K562 (cell line): ENCODE measurements at regions not wholly inside any gene's neighbourhood (a gene's known extent, or its start where the extent isn't known, plus 50 kb on each side); places are given as distances from the start of the nearest gene placed in this dataset.

Source experiments
- ATAC-seq: fragments of 200-7000 bp; cut with Tn5 transposase; 3 replicates; pipeline ENCODE4 v1.9.1; 2020; ENCODE audit warnings: moderate library complexity
- BruUV-seq: library from RNA; stranded (reverse); fragments of 400-500 nt; replicated peaks from 2 replicates; lab custom pipeline; 2021; lab: Mats Ljungman, UMichigan
- CTCF ChIA-PET: fragments of 300-600 bp; formaldehyde crosslinking; extraction: SDS; loops from one replicate; lab custom pipeline; 2021; ENCODE audit warnings: low intra/inter-chr PET ratio; lab: Yijun Ruan, JAX
- POLR2A ChIA-PET: fragments of 300-600, 350-650 bp; sonication (Branson Sonifier 250); formaldehyde crosslinking; extraction: SDS; loops from one replicate; lab custom pipeline; 2021; ENCODE audit warnings: antibody characterized with exemption, inconsistent platforms; lab: Yijun Ruan, JAX
- DNase-seq, 4 experiments: peaks; one replicate each; pipeline versions ENCODE4 v3.0.0 to v3.0.0-alpha.2; 2011 to 2018; ENCODE audit warnings: low spot score in 3 of 4, mixed read lengths in 3 of 4; ENCODE audit errors: extremely low read depth in 1 of 4
- FAIRE-seq: peaks from 2 replicates; lab custom pipeline; 2011; peaks lifted over from hg19 to GRCh38; lab: Jason Lieb, UNC
- H2AFZ ChIP-seq: 2 replicates; pipeline ENCODE4 v1.6.0; 2011; ENCODE audit warnings: low read depth, low read length, control low read depth, inconsistent platforms
- H3K27ac ChIP-seq: fragments of 200-600 bp; 3 replicates; pipeline ENCODE4 v1.8.0; 2011; ENCODE audit warnings: low read depth, mild to moderate bottlenecking, control low read depth, inconsistent platforms, low read length, moderate library complexity, mixed read lengths; ENCODE audit errors: extremely low read depth
- H3K27me3 ChIP-seq, 2 experiments: fragments of 300-600 bp in 1 of 2; 2 replicates in 1 of 2; 3 replicates in 1 of 2; pipeline versions ENCODE4 v1.6.0 to v1.8.0; 2011; ENCODE audit warnings: inconsistent platforms in 2 of 2, low read length in 2 of 2, mild to moderate bottlenecking in 1 of 2, mixed read lengths in 1 of 2, moderate library complexity in 1 of 2; ENCODE audit not compliant: control insufficient read depth in 2 of 2, insufficient read depth in 2 of 2
- H3K36me3 ChIP-seq: fragments of 300-600 bp; 3 replicates; pipeline ENCODE4 v1.8.0; 2011; ENCODE audit warnings: mild to moderate bottlenecking, low read length, inconsistent platforms; ENCODE audit not compliant: control insufficient read depth, insufficient read depth
- H3K4me1 ChIP-seq, 2 experiments: fragments of 200-600 bp in 1 of 2; replicated peaks in 1 of 2; 2 replicates in 1 of 2; 3 replicates in 1 of 2; pipeline versions ENCODE4 v1.5.1 to v1.8.0; 2011; ENCODE audit warnings: inconsistent platforms in 2 of 2, low read length in 2 of 2, mild to moderate bottlenecking in 1 of 2, mixed read lengths in 1 of 2, moderate library complexity in 1 of 2; ENCODE audit not compliant: control insufficient read depth in 2 of 2, insufficient read depth in 2 of 2
- H3K4me2 ChIP-seq: 2 replicates; pipeline ENCODE4 v1.6.1; 2011; ENCODE audit warnings: low read length, control low read depth, inconsistent platforms, mixed read lengths; ENCODE audit not compliant: insufficient read depth
- H3K4me3 ChIP-seq: fragments of 200-600 bp; sonication (generic), shearing (Covaris generic); 2 replicates; pipeline ENCODE4 v1.5.1; 2016; ENCODE audit warnings: control low read depth, inconsistent platforms
- H3K79me2 ChIP-seq: fragments of 200-600 bp; 3 replicates; pipeline ENCODE4 v1.8.0; 2011; ENCODE audit warnings: low read length, inconsistent platforms; ENCODE audit not compliant: control insufficient read depth, insufficient read depth
- H3K9ac ChIP-seq, 2 experiments: 2 replicates each; pipeline versions ENCODE4 v1.6.0 to v1.6.1; 2011; ENCODE audit warnings: low read depth in 2 of 2, low read length in 2 of 2, control low read depth in 1 of 2, inconsistent platforms in 1 of 2, mild to moderate bottlenecking in 1 of 2, mixed read lengths in 1 of 2; ENCODE audit not compliant: insufficient read depth in 1 of 2
- H3K9me1 ChIP-seq: one replicate; pipeline ENCODE4 v1.6.0; 2011; ENCODE audit warnings: inconsistent platforms, mild to moderate bottlenecking, low read length, moderate library complexity; ENCODE audit not compliant: control insufficient read depth, insufficient read depth
- H3K9me3 ChIP-seq: replicated peaks from 2 replicates; pipeline ENCODE4 v1.5.1; 2011; ENCODE audit warnings: low read depth, low read length, inconsistent platforms; ENCODE audit not compliant: control insufficient read depth, insufficient read depth
- H4K20me1 ChIP-seq: replicated peaks from 2 replicates; pipeline ENCODE4 v1.6.1; 2011; ENCODE audit warnings: low read length, inconsistent platforms, mixed read lengths; ENCODE audit not compliant: control insufficient read depth, insufficient read depth
- ETV5 ChIP-seq: sonication (generic); formaldehyde crosslinking; IDR thresholded peaks from 2 replicates; pipeline ENCODE4 v1.4.0; 2020; ENCODE audit warnings: low read depth, mild to moderate bottlenecking, missing genetic modification reagents
- FOSL1 ChIP-seq: fragments of 200-800 bp; sonication (Bioruptor generic); conservative IDR thresholded peaks from 2 replicates; pipeline ENCODE4 v1.6.1; 2016; ENCODE audit warnings: missing genetic modification characterization, missing compliant biosample characterization
- KLF10 ChIP-seq: fragments of 250-450 bp; sonication (Bioruptor Pico); IDR thresholded peaks from 2 replicates; pipeline ENCODE4 v1.6.1; 2021; ENCODE audit warnings: matching md5 sums
- MCM5 ChIP-seq: fragments of 450-650 bp; IDR thresholded peaks from 2 replicates; pipeline ENCODE4 v1.6.1; 2016; ENCODE audit warnings: low read depth
- RNF219 ChIP-seq: fragments of 250-450 bp; sonication (Bioruptor Pico); IDR thresholded peaks from 2 replicates; pipeline ENCODE4 v1.5.0; 2022; ENCODE audit warnings: mild to moderate bottlenecking
- SMC3 ChIP-seq: conservative IDR thresholded peaks from 2 replicates; pipeline ENCODE4 v1.6.1; 2011; ENCODE audit warnings: low read depth, low read length, improper control_type of control experiment; ENCODE audit not compliant: insufficient read depth
- SPI1 ChIP-seq: IDR thresholded peaks from 2 replicates; pipeline ENCODE4 v1.6.1; 2011; ENCODE audit warnings: low read depth, low read length, control low read depth, borderline replicate concordance
- TAF15 ChIP-seq: fragments of 200-400 bp; formaldehyde crosslinking; IDR thresholded peaks from 2 replicates; pipeline ENCODE4 v1.6.1; 2017; ENCODE audit warnings: mild to moderate bottlenecking, low read depth, low read length, moderate library complexity
- TCF7L2 ChIP-seq: fragments of 150-350 bp; IDR thresholded peaks from 2 replicates; pipeline ENCODE4 v1.6.1; 2016; ENCODE audit warnings: low read depth, mild to moderate bottlenecking, low read length, moderate library complexity
- ZBTB5 ChIP-seq: fragments of 450-650 bp; IDR thresholded peaks from 2 replicates; pipeline ENCODE4 v1.6.1; 2017; ENCODE audit warnings: antibody characterized with exemption
- ZNF778 ChIP-seq: fragments of 450-650 bp; formaldehyde crosslinking; IDR thresholded peaks from 2 replicates; pipeline ENCODE4 v1.4.0; 2020; ENCODE audit warnings: mild to moderate bottlenecking, moderate library complexity
- WGBS: fragments of 100-300 bp; shearing (Covaris generic); methylation state at CpG from one replicate; pipeline ENCODE4 v1.1.6; 2016; ENCODE audit warnings: low coverage, mixed read lengths; ENCODE audit not compliant: insufficient coverage; ENCODE audit errors: missing lambda C conversion rate; 5-methylcytosine and 5-hydroxymethylcytosine counted together
- in situ Hi-C: fragments of 300-500 bp; cut with MboI; formaldehyde crosslinking; loops from 4 replicates; pipeline ENCODE4 v1.15.0; 2018; ENCODE audit warnings: inconsistent platforms, mixed read lengths
- intact Hi-C: fragments of 100-400 bp; cut with micrococcal nuclease; formaldehyde crosslinking; loops from 2 replicates; pipeline ENCODE4 v1.14.2; 2022
- TF ChIP-seq, protein P1 (sequence below): sonication (generic); formaldehyde crosslinking; IDR thresholded peaks from 2 replicates; pipeline ENCODE4 v1.8.1; 2022; ENCODE audit warnings: missing genetic modification reagents

DNA sequence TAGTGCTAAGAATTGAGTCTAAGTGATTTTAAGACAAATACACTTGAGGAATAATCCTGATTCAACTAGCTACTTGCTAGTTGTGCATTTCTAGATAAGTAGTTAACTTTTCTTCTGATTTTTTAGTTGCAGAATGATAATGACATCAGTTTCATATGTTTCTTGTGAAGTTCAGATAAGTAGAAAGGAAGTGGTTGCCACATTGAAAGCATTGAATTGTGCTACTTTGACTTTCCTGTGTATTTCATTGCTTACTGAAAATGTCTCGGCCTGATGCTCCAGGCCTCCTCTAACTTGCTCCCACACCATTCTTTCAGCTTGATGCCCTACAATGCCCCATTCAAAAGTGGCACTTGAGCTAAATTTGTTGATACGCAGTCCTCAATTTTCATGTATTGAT is 980.0 kb downstream of the TMTC2 start:
- POLR2A ChIA-PET: no interaction called here
- Histone ChIP-seq H3K79me2 (no peaks in the 10 kb centered on the region), H3K27ac (no peak overlapping the region), H3K27me3 (no peaks in the 10 kb centered on the region), H3K9me1 (no peaks in the 10 kb centered on the region), H2AFZ (no peak overlapping the region), H3K9me3 (no peaks in the 10 kb centered on the region), H3K36me3 (no peaks in the 10 kb centered on the region), H3K9ac (no peak overlapping the region), H4K20me1 (no peaks in the 10 kb centered on the region), H3K4me1 (no peaks in the 10 kb centered on the region), H3K4me3 (no peak overlapping the region), H3K4me2 (no peak overlapping the region)
- ATAC-seq: no peak
- TF ChIP-seq SMC3 (no peak), ETV5 (no peak), ZBTB5 (no peak), KLF10 (CRISPR knock-in tag) (no peak), FOSL1 (tag) (no peak), TAF15 (no peak), TCF7L2 (no peak), SPI1 (no peak), MCM5 (no peak), RNF219 (CRISPR knock-in tag) (no peak), ZNF778 (CRISPR knock-in tag) (no peak)
- TF ChIP-seq, protein P1, sequence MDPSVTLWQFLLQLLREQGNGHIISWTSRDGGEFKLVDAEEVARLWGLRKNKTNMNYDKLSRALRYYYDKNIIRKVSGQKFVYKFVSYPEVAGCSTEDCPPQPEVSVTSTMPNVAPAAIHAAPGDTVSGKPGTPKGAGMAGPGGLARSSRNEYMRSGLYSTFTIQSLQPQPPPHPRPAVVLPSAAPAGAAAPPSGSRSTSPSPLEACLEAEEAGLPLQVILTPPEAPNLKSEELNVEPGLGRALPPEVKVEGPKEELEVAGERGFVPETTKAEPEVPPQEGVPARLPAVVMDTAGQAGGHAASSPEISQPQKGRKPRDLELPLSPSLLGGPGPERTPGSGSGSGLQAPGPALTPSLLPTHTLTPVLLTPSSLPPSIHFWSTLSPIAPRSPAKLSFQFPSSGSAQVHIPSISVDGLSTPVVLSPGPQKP (CRISPR knock-in tag): no peak
- no peak for DNase-seq
- CTCF ChIA-PET: no interaction called here
- in situ Hi-C loops (no loop called here), intact Hi-C loops (no loop called here)
- no TSS peak for BruUV-seq
- FAIRE-seq: no peak
- 8% methylated on average over 2 of the region's 2 CpGs for WGBS
